Tibial nerve (tissue), 4 donors: ENCODE measurements at regions not wholly inside any gene's neighbourhood (a gene's known extent, or its start where the extent isn't known, plus 50 kb on each side); places are given as distances from the start of the nearest gene placed in this dataset.

Experiments
- DNase-seq, 2 donors: peaks; one replicate each; pipeline ENCODE4 v3.0.0-alpha.2; 2019; ENCODE audit warnings: low spot score in 2 of 2
- H3K27ac ChIP-seq, 4 donors: fragments of 200-600 bp; sonication (generic) in 3 of 4; one replicate each; pipeline ENCODE4 v1.5.1; 2017 to 2019; ENCODE audit warnings: mild to moderate bottlenecking in 1 of 4
- H3K27me3 ChIP-seq, 2 donors: fragments of 200-600 bp; sonication (generic) in 1 of 2; one replicate each; pipeline versions ENCODE4 v1.5.1 to v1.6.0; 2017 to 2019
- H3K36me3 ChIP-seq, 3 donors: fragments of 200-600 bp; sonication (generic); one replicate each; pipeline ENCODE4 v1.5.1; 2018 to 2019
- H3K4me1 ChIP-seq, 4 donors: fragments of 200-600 bp; sonication (generic) in 3 of 4; one replicate each; pipeline ENCODE4 v1.5.1; 2017 to 2019
- H3K4me3 ChIP-seq, 4 donors: fragments of 200-600 bp; sonication (generic) in 3 of 4; one replicate each; pipeline ENCODE4 v1.5.1; 2017 to 2019; ENCODE audit warnings: mild to moderate bottlenecking in 1 of 4, moderate library complexity in 1 of 4
- H3K9me3 ChIP-seq, 4 donors: fragments of 200-600 bp; sonication (generic) in 3 of 4; one replicate each; pipeline ENCODE4 v1.5.1; 2017 to 2019
- EP300 ChIP-seq, 2 donors: sonication (generic); formaldehyde crosslinking; IDR thresholded peaks; one replicate each; pipeline ENCODE4 v1.6.1; 2017; ENCODE audit warnings: antibody characterized with exemption in 2 of 2, mild to moderate bottlenecking in 1 of 2
- POLR2A ChIP-seq, 2 donors: fragments of 450-650 bp; IDR thresholded peaks; one replicate each; pipeline ENCODE4 v1.6.1; 2017; ENCODE audit warnings: antibody characterized with exemption in 2 of 2, mild to moderate bottlenecking in 2 of 2, moderate library complexity in 2 of 2
- WGBS, 2 donors: methylation state at CpG; one replicate each; pipeline ENCODE4 v1.1.5; 2018; 5-methylcytosine and 5-hydroxymethylcytosine counted together
- TF ChIP-seq, protein P1 (sequence below), 5 experiments: fragments of 200-600 bp in 3 of 5; fragments of 450-650 bp in 2 of 5; sonication (generic) in 3 of 5; IDR thresholded peaks; one replicate each; pipeline ENCODE4 v1.5.1; 2016 to 2019; ENCODE audit warnings: antibody characterized with exemption in 5 of 5, mild to moderate bottlenecking in 3 of 5, moderate library complexity in 2 of 5

DNA sequence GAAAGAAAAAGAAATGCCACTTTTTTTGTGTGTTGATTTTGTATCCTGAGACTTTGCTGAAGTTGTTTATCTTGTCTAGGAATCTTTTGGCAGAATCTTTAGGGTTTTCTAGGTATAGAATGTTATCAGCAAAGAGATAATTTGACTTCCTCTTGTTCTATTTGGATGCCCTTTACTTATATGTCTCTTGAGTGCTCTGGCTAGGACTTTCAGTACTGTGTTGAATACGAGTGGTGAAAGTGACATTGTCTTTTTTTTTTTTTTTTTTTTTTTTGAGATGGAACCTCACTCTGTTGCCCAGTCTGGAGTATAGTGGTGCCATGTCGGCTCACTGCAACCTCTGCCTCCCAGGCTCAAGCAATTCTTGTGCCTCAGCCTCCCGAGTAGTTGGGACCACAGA lies 64.7 kb upstream of the NPHP3 start:
- no peak for TF ChIP-seq POLR2A (IDR thresholded peaks at IDR 0.05)
- no peaks in the 10 kb centered on the region for H3K27me3 ChIP-seq
- peaks cover 0 to 23% (median 0%) of the 10 kb centered on the region in 4 donors for H3K4me1 ChIP-seq
- H3K27ac ChIP-seq, result no peak overlapping the region
- H3K4me3 ChIP-seq, result no peak overlapping the region
- H3K9me3 ChIP-seq, result no peaks in the 10 kb centered on the region
- DNase-seq, result no peak
- no peaks in the 10 kb centered on the region for H3K36me3 ChIP-seq
- 71 to 84% methylated on average over 3 of the region's 3 CpGs for whole genome bisulfite sequencing, 2 donors

DNA sequence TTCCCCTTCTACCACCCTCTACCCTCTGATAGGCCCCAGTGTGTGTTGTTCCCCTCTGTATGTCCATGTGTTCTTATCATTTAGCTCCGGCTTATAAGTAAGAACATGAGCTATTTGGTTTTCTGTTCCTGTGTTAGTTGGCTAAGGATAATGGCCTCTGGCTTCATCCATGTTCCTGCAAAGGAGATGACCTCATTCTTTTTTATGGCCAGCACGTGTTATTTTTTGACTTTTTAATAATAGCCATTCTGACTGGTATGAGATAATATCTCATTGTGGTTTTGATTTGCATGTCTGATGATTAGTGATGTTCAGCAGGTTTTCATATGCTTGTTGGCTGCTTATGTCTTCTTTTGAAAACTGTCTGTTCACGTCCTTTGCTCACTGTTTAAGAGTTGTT lies 63.1 kb upstream of the NPHP3 start:
- 60 to 66% methylated on average over 3 of the region's 3 CpGs for WGBS, 2 donors
- DNase-seq, result no peak
- Histone ChIP-seq H3K4me1 (peaks cover 0 to 23% (median 0%) of the 10 kb centered on the region in 4 donors), H3K27me3 (no peaks in the 10 kb centered on the region), H3K4me3 (no peak overlapping the region), H3K9me3 (no peaks in the 10 kb centered on the region), H3K36me3 (no peaks in the 10 kb centered on the region), H3K27ac (no peak overlapping the region)
- TF ChIP-seq EP300 (IDR thresholded peaks at IDR 0.05), result peak in 1 of 2 donors; percentile 16
- TF ChIP-seq, protein P1, sequence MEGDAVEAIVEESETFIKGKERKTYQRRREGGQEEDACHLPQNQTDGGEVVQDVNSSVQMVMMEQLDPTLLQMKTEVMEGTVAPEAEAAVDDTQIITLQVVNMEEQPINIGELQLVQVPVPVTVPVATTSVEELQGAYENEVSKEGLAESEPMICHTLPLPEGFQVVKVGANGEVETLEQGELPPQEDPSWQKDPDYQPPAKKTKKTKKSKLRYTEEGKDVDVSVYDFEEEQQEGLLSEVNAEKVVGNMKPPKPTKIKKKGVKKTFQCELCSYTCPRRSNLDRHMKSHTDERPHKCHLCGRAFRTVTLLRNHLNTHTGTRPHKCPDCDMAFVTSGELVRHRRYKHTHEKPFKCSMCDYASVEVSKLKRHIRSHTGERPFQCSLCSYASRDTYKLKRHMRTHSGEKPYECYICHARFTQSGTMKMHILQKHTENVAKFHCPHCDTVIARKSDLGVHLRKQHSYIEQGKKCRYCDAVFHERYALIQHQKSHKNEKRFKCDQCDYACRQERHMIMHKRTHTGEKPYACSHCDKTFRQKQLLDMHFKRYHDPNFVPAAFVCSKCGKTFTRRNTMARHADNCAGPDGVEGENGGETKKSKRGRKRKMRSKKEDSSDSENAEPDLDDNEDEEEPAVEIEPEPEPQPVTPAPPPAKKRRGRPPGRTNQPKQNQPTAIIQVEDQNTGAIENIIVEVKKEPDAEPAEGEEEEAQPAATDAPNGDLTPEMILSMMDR (IDR thresholded peaks at IDR 0.05), result no peak

DNA sequence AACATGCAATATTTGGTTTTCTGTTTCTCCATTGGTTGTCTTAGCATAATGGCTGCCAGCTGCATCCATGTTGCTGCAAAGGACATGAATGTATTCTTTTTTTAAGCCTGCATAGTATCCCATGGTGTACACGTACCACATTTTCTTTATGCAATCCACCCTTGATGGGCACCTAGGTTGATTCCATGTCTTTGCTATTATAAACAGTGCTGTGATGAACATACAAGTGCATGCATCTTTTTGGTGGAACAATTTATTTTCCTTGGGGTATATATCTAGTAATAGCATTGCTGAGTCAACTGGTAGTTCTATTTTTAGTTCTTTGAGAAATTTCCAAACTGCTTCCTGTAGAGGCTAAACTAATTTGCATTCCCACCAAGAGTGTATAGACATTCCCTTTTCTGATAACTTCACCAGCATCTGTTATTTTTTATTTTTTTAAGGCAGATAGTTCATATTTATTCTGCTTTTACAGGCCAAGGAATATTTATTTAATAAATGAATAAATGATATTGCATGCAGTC lies 62.4 kb upstream of the NPHP3 start:
- no peak overlapping the region for H3K4me3 ChIP-seq
- DNase-seq, result no peak
- no peaks in the 10 kb centered on the region for H3K36me3 ChIP-seq
- WGBS, 2 donors, result 79 to 90% methylated on average over 1 of the region's 1 CpG
- TF ChIP-seq POLR2A (IDR thresholded peaks at IDR 0.05), result no peak
- no peaks in the 10 kb centered on the region for H3K9me3 ChIP-seq
- H3K4me1 ChIP-seq, result peaks cover 0 to 23% (median 0%) of the 10 kb centered on the region in 4 donors
- no peaks in the 10 kb centered on the region for H3K27me3 ChIP-seq
- H3K27ac ChIP-seq, result no peak overlapping the region

DNA sequence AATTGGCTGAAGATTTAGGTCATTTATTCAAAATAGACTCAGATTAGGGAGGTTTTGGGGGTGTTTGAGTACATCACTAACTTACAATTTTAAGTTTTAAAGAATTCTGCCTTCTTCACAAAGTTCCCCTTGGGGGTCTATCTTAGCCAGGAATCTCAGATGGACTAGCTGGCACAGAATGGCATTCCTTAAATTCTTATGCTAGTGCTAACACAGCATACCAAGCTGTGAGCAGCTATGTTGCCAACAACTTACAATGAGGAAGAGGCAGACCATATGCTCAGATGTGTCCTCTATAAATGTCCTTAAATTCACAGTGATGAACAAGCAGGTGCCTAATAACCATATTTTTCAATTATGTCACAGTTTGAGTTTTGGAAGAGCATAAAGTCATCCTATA lies 60.9 kb upstream of the NPHP3 start:
- H3K27ac ChIP-seq, result no peak overlapping the region
- no peaks in the 10 kb centered on the region for H3K9me3 ChIP-seq
- H3K4me1 ChIP-seq, result peaks cover 0 to 11% (median 0%) of the 10 kb centered on the region in 4 donors
- no peaks in the 10 kb centered on the region for H3K36me3 ChIP-seq
- no peaks in the 10 kb centered on the region for H3K27me3 ChIP-seq
- DNase-seq, result no peak
- TF ChIP-seq, protein P1 (IDR thresholded peaks at IDR 0.05), result no peak
- TF ChIP-seq POLR2A (IDR thresholded peaks at IDR 0.05) (no peak), EP300 (IDR thresholded peaks at IDR 0.05) (no peak)
- no peak overlapping the region for H3K4me3 ChIP-seq

DNA sequence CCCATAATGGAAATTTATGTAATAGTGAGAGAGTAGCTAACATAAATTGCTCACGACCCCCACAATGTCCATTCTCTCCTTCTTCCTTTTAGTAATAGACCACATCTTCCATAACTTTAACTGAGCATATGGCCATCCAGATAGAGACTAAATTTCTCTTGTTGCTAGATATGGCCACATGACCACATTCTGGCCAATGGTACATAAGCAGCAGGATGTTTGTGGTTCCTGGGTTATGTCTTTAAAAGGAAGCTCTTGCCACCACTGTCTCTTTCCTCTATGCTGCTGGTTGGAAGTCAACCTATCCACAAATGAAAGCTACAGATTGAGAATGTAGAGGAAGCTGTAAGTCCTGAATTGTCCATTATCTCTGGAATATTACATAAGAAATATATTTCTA lies 59.7 kb upstream of the NPHP3 start:
- DNase-seq, result no peak
- H3K27me3 ChIP-seq, result no peaks in the 10 kb centered on the region
- H3K4me1 ChIP-seq, result no peaks in the 10 kb centered on the region
- TF ChIP-seq, protein P1 (IDR thresholded peaks at IDR 0.05), result no peak
- TF ChIP-seq POLR2A (IDR thresholded peaks at IDR 0.05) (no peak), EP300 (IDR thresholded peaks at IDR 0.05) (no peak)
- H3K36me3 ChIP-seq, result no peaks in the 10 kb centered on the region
- no peak overlapping the region for H3K4me3 ChIP-seq
- 89 to 92% methylated on average over 1 of the region's 1 CpG for WGBS, 2 donors
- H3K9me3 ChIP-seq, result no peaks in the 10 kb centered on the region
- H3K27ac ChIP-seq, result no peak overlapping the region

DNA sequence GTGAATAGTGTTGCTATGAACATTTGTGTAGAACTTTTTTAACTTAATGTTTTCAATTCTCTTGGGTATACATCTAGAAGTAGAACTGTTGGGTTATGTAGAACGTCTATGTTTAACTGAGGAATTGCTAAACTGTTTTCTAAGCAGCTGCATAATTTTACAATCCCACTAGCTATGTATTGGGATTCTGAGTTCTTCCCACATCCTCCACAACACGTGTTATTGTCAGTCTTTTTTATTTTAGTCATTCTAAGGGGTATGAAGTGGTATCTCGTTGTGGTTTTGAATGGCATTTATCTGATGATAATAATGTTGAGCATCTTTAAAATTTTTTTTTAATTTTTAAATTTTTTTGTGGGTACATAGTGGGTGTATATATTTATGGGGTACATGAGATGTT lies 55.0 kb upstream of the NPHP3 start:
- DNase-seq, result no peak
- no peak overlapping the region for H3K27ac ChIP-seq
- no peaks in the 10 kb centered on the region for H3K36me3 ChIP-seq
- TF ChIP-seq, protein P1 (IDR thresholded peaks at IDR 0.05), result no peak
- no peak for TF ChIP-seq EP300 (IDR thresholded peaks at IDR 0.05)
- no peak for TF ChIP-seq POLR2A (IDR thresholded peaks at IDR 0.05)
- WGBS, 2 donors, result 62 to 68% methylated on average over 3 of the region's 3 CpGs
- H3K9me3 ChIP-seq, result no peaks in the 10 kb centered on the region
- no peak overlapping the region for H3K4me3 ChIP-seq
- H3K27me3 ChIP-seq, result no peaks in the 10 kb centered on the region
- no peaks in the 10 kb centered on the region for H3K4me1 ChIP-seq
